Neural cell (in vitro differentiated cells): ENCODE measurements at regions not wholly inside any gene's neighbourhood (a gene's known extent, or its start where the extent isn't known, plus 50 kb on each side); places are given as distances from the start of the nearest gene placed in this dataset.

ENCODE experiments used
- RAD21 ChIP-seq: fragments of 450-650 bp; conservative IDR thresholded peaks from 2 replicates; pipeline ENCODE4 v1.6.1; 2014; ENCODE audit warnings: antibody characterized with exemption, mild to moderate bottlenecking, moderate library complexity
- TF ChIP-seq, protein P1 (sequence below): fragments of 450-650 bp; IDR thresholded peaks from 2 replicates; pipeline ENCODE4 v1.5.1; 2014; ENCODE audit warnings: antibody characterized with exemption, mild to moderate bottlenecking, moderate library complexity; ENCODE audit not compliant: poor library complexity, severe bottlenecking

GRCh38 chr9:91004992-91005391 is 203.4 kb downstream of the SYK start:
- TF ChIP-seq, protein P1, sequence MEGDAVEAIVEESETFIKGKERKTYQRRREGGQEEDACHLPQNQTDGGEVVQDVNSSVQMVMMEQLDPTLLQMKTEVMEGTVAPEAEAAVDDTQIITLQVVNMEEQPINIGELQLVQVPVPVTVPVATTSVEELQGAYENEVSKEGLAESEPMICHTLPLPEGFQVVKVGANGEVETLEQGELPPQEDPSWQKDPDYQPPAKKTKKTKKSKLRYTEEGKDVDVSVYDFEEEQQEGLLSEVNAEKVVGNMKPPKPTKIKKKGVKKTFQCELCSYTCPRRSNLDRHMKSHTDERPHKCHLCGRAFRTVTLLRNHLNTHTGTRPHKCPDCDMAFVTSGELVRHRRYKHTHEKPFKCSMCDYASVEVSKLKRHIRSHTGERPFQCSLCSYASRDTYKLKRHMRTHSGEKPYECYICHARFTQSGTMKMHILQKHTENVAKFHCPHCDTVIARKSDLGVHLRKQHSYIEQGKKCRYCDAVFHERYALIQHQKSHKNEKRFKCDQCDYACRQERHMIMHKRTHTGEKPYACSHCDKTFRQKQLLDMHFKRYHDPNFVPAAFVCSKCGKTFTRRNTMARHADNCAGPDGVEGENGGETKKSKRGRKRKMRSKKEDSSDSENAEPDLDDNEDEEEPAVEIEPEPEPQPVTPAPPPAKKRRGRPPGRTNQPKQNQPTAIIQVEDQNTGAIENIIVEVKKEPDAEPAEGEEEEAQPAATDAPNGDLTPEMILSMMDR: no peak
- no peak for TF ChIP-seq RAD21
